GM10266 (cell line): ENCODE measurements at regions not wholly inside any gene's neighbourhood (a gene's known extent, or its start where the extent isn't known, plus 50 kb on each side); places are given as distances from the start of the nearest gene placed in this dataset.

ENCODE experiments used
- DNase-seq: peaks from one replicate; pipeline ENCODE4 v3.0.0; 2012; ENCODE audit errors: extremely low spot score
- TF ChIP-seq, protein P1 (sequence below): IDR thresholded peaks from 2 replicates; pipeline ENCODE4 v1.5.1; 2012; ENCODE audit warnings: mild to moderate bottlenecking, low read depth; ENCODE audit not compliant: control insufficient read depth, insufficient read depth; ENCODE audit errors: missing control alignments

DNA sequence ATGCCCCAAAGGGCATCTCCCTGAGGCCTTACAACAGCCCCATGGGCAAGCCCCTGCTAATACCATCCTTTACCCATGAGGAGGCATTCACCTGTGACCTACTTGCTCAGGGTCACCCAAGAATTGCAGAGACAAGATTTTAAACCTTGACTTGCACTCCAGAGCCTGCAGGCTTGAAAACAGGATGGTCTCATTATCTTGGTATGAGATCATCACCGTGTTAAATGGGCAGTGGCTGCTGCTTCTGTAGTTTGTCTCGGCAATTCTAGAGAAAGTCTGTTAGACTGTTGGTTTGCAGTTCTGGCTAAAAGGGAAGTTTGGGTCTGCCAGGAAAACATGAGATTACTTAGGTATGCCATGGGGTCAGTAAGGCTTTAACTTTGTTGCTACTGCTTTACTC, 698.9 kb downstream of the GALR1 start:
- no peak for DNase-seq
- TF ChIP-seq, protein P1, sequence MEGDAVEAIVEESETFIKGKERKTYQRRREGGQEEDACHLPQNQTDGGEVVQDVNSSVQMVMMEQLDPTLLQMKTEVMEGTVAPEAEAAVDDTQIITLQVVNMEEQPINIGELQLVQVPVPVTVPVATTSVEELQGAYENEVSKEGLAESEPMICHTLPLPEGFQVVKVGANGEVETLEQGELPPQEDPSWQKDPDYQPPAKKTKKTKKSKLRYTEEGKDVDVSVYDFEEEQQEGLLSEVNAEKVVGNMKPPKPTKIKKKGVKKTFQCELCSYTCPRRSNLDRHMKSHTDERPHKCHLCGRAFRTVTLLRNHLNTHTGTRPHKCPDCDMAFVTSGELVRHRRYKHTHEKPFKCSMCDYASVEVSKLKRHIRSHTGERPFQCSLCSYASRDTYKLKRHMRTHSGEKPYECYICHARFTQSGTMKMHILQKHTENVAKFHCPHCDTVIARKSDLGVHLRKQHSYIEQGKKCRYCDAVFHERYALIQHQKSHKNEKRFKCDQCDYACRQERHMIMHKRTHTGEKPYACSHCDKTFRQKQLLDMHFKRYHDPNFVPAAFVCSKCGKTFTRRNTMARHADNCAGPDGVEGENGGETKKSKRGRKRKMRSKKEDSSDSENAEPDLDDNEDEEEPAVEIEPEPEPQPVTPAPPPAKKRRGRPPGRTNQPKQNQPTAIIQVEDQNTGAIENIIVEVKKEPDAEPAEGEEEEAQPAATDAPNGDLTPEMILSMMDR = no peak

DNA sequence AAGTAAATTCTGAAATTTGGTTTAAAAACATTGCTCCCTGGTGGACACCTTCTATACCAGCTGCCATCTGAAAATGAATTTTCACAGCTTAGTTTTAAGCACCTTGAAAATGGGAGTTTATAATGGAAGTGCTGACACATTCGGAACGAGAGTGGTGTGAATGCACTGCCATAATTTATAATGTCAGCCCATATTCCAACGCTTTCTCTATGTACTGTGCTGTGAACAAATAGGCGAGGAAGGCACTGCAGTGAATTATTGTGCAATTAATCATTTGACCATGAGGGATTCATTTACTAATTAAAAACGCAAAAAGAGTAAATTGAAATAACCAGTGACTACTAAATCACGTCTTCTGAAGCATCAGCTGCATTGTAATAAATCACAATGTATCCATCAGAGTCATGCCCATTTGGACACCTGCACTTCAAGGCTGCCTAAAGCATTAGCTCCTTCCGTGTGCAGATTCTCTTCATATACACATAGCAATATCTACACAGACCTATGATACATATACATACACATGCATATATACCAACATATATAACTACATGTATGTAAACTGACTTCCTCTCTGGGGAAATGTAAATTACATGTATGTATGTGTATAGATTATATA, 699.8 kb downstream of the GALR1 start:
- DNase-seq = no peak
- TF ChIP-seq, protein P1 = no peak

DNA sequence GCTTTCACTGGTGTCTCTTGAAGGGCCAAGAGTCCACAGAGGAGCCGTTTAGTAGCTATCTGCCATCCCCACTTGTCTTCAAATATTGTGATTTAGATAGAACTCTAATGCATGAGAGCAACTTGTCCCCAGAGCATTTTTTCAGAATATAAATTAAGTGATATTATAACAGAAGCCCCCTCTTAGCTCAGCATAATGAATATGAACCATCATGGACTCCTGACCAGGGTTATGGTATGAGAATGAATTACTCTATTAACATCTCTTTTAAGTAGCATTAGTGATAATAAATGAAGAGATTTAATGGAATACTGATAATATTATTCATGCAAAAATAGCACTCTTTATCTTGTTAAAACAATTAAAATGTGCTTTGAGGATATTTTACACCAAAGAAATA, 709.6 kb downstream of the GALR1 start:
- TF ChIP-seq, protein P1 = no peak
- DNase-seq = no peak

DNA sequence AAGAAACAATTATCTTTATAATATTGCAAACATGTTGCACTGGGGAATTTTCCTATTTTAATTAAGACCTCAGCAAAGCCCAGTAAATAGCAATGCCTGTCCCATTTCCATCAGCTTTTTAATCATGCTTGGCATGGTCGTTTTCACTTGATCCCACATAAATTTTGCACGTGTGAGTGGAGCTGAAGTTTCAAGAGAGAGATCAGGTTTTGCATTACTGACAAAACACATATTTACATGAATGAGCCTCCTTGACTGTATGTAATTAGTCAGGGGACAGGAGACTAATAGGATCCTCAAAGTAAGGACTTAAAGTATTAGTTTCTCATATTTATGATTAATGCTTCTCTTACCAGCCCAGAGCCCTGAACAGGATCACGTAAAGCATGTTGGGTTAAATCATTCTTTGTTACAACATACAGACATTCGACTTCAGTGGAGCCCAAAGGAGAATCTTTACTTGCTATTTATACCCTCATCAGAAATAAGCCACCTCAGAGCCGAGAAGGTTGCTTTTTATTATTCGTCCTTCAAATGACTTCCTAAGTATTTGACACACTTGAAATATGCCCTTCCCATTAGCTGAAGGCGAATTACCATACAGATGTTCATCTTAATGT, 711.3 kb downstream of the GALR1 start:
- TF ChIP-seq, protein P1 = no peak
- no peak for DNase-seq

DNA sequence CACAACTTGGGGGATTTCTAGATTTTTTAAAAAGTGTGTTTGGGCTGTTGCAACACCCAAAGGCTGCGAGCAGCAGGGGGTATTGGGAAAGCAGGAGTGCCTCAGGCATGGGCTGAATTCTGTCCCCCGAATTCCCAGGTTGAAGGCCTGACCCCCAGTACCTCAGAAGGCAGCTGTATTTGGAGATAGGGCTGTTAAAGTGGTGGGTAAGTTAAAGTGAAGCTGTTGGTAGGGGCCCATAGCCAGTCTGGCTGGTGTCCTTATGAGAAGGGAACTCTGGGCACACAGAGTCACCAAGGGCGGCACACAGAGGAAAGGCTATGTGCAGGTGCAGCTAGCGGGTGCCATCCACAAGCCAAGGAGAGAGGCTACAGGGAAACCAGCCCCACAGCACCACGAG, 717.4 kb downstream of the GALR1 start:
- DNase-seq = no peak
- TF ChIP-seq, protein P1 = no peak

DNA sequence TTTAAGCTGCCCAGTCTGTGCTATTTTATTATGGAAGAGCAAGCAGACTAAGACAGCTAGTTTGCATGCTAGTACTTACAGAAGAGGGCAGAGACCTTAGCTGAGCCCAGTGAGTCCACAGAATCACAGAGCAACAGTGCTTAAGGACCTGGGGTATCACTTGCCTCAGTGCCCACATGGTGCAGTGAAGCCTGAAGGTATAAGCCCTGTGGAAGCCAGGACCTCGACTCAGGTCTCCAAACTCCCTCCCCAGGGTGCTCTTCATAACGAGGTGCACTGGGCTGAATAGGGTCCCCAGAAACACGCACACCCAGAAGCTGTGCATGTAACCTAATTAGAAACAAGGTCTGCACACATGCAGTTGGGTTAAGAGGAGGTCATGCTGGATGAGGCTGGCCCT, 718.1 kb downstream of the GALR1 start:
- no peak for DNase-seq
- TF ChIP-seq, protein P1 = no peak

DNA sequence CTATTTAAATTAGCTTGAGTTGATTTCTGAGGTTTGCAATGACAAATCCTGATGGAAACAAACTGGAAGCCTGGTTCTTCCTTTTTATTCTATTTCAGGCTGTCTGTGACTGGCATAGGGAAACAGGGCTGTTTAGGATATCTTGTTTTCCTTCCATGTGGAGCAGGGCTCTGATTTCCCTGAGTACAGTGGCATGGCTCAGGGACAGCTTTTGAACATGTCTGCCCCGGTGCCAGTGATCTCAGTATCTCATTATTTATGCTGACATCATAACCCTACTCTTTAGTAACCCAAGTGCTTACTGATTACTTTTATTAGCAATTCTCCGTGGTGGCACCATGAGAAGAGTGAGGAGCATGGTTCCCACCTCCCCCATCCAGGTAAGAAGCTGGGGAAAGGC, 720.3 kb downstream of the GALR1 start:
- DNase-seq = no peak
- TF ChIP-seq, protein P1 = no peak
